NCI-H146 treated with DMSO at 0.1 percent for 48 hours (cell line): ENCODE measurements at regions not wholly inside any gene's neighbourhood (a gene's known extent, or its start where the extent isn't known, plus 50 kb on each side); places are given as distances from the start of the nearest gene placed in this dataset.

Experiments
- DNase-seq: peaks from one replicate; lab custom pipeline; 2025; ENCODE audit not compliant: unreplicated experiment; lab: John Stamatoyannopoulos, UW

GRCh38 chr10:4663162-4663992 is 162.6 kb upstream of the AKR1E2 start:
- DNase-seq: no peak

DNA sequence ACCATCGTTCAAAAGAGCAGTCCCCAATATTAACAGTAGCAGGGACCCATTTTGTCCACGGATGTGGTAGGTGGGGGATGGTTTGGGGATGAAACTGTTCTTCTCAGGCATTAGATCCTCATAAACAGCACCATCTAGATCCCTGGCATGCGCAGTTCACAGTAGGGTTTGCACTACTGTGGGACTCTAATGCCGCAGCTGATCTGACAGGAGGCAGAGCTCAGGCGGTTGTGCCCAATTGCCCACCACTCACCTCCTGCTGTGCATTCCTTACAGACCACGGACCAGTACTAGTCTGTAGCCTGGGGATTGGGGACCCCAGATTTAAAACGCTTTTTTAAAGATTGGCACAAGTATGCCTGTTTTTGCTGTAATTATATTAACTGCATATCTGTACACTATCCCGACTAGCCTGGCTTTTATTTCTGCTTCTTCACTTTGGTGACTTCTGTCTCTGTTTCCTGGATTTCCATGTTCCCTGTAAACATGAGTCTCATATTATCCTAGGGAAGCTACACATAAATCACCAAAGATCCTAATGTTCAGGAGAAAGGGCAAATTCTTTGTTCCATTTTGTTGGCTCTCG is 163.3 kb upstream of the AKR1E2 start:
- DNase-seq: no peak

DNA sequence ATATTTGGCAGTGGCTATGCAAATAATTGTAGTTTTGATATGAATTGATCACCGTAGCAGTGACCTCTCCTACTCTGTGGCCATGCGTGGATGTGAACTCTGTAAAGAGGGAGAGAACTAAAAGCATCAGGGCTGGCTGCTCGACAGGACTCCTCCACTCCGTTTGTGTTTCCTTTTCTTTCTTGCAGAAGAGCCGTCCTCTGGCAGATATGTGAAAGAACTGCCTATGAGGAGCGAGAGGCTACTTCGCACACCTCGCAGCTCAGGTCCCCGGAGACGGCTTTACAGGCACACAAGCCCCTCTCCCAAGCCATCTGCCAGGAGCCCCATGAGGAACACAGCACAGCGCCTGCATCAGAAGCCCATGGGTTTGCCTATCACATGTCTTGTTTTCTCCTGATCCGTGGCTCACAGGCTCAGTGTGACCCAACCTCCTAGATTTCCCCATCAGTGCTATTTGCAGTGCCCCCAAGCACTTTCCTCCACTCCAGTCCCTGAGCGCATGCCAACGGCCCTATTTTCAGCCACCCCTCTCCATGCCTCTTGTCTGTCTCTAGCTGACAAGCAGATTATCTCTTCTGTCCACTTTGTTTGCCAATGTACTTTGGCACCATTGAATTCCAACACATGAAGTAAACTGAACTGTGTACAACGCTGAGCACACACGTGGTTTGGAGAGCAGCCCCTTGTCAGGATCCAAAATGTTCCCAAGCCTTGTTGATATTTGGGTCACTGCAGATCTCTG is 164.3 kb upstream of the AKR1E2 start:
- DNase-seq: no peak

GRCh38 chr10:4658777-4659176 is 167.2 kb upstream of the AKR1E2 start:
- no peak for DNase-seq

GRCh38 chr10:4656576-4657194 is 169.3 kb upstream of the AKR1E2 start:
- DNase-seq: peak; percentile 53

- no peak for DNase-seq
Observed at GRCh38 chr10:4655879-4656278, 170.1 kb upstream of the AKR1E2 start.

DNA sequence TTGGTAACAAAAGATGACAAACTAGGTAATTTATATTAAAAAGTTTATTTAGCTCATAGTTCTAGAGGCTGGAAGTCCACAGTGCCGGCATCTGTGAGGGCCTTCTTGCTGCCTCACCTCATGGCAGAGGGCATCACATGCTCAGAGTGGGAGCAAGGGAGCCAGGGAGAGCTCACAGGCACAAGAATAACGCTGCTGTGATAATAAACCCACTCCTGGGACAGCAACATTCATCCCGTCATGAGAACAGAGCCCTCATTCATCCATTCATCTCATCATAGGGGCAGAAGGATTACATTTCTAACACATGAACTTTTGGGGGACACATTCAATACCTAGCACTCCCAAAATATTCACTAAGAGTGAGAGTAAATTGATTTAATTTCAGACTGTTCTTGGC is 170.6 kb upstream of the AKR1E2 start:
- DNase-seq: no peak

GRCh38 chr10:4654496-4654895 is 171.5 kb upstream of the AKR1E2 start:
- no peak for DNase-seq

- peak; percentile 70 for DNase-seq
Observed at GRCh38 chr10:4653160-4653559, 172.8 kb upstream of the AKR1E2 start.

DNA sequence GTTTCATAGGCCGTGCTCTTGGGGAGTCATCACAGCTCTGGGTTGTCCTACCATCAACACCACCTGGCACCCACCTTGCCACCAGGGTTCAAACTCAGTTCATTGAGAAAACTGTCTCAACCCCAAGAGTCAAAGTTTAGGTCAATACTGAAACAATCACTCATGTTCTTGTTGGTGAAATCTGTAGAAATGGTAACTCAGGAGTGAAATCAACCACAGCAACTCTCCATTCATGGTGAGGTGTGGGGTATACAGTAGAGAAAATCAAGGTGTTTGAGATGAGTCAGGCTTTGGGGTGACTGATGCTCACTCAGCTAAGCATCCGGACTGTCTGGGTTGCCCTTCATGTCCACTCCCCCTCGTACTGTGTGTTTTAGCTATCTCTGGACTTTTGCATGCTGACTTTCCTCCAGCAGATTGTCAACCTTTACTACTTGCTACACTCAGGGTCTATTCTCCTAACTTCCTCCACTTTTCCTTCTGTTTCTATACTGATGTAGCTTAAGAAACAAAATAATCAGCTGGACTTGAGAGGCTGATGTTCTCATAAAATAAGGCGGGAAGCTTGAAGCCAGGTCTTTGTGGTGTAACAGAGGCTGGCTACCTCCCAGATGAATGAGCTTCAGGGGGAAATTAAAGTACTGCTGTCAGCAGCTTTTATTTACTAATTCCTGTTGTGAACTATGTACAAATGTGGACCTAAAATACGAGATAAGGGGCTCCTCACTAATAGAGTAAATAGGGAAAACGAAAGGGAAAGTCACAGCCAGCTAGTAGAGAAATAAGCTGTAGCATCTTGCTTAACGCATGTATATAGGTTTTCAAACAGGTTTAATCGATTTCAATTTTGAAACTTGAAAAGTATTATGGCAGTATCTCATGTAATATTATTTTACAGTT is 173.6 kb upstream of the AKR1E2 start:
- DNase-seq: no peak

DNA sequence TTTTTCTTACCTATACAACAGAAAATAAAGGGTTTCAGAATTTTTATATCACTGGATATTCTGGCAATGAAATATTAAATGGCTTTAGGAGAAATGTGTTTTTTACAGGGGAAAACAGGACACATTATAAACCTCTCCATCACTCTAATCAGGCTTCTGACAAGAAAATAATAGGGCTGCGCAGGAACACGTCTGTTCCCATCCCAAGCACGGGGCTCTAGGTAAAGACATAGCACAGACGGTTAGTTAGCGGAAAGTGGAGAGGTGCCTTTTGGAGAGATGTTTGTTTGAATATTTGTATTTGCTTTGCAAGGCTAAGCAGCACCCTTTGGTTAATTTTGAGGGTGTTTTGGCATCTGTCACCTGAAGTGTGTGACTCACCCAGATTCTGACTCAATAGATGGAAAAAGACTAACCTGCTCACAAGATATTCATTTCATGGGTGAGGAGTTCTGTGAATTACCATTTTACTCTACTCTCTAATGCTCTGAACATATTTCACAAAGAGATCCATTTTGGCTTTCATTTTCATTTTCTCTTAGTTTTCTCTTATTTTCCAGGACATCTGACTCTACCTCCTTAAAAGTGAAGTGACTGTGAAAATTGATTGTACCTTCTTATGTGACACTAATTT is 174.5 kb upstream of the AKR1E2 start:
- no peak for DNase-seq

GRCh38 chr10:4650582-4650981 is 175.4 kb upstream of the AKR1E2 start:
- no peak for DNase-seq

- DNase-seq: no peak
Observed at GRCh38 chr10:4649886-4650508, 176.0 kb upstream of the AKR1E2 start.

DNA sequence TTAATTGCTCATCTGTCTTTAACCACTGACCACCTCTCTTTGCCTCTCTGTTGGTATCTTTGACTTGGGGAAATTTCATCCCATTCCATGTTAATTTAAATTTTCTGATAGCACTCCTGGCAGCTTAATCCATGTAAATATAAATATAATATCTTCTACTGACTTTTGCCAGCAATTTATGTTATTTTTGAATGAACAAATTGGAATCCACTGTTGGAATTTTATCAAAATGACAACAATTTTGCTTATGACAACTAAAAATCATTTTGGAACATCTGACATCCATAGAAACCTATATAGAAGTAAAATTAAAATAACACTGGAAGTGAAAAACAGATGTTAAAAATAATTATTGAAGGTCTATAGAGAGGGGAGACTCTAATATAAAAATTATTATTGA is 176.5 kb upstream of the AKR1E2 start:
- DNase-seq: no peak

GRCh38 chr10:4648999-4649398 is 177.0 kb upstream of the AKR1E2 start:
- no peak for DNase-seq

GRCh38 chr10:4647109-4647785 is 178.8 kb upstream of the AKR1E2 start:
- DNase-seq: no peak

- DNase-seq: no peak
Observed at GRCh38 chr10:4646547-4646946, 179.5 kb upstream of the AKR1E2 start.

- no peak for DNase-seq
Observed at GRCh38 chr10:4645836-4646235, 180.2 kb upstream of the AKR1E2 start.

- no peak for DNase-seq
Observed at GRCh38 chr10:4643471-4643870, 182.5 kb upstream of the AKR1E2 start.
